ENCODE measurements at regions not wholly inside any gene's neighbourhood (a gene's known extent, or its start where the extent isn't known, plus 50 kb on each side); places are given as distances from the start of the nearest gene placed in this dataset.
A peak's percentile ranks its signal among the peaks of the same experiment; 100 is the strongest.

DNA sequence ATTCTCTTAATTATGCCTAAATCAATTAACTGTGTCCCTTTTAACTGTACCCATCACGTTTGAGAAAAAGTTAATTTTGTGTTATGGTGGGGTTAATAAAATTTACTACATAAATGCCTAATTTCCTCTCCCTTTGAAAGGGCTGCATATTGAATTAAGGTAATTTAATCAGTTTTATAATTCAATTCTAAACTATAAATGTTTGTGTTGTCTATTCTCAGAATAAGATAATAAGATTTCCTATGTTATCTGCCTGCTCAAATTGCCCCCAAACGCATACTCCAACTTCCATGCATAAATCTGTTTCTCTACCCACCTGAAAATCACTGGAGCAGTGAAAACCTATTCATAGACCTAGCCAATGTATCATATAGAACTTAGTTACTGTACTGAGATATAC lies 1716.1 kb downstream of the SI start:
- peak; percentile 64 for TF ChIP-seq GATA2 (IDR thresholded peaks at IDR 0.05; ENCODE audit: low read depth, low read length)
- TF ChIP-seq GATA3 (IDR thresholded peaks at IDR 0.05; ENCODE audit: low read depth, low read length): peak; percentile 73

Data from SH-SY5Y (cell line).